NB4 (cell line): ENCODE measurements at regions not wholly inside any gene's neighbourhood (a gene's known extent, or its start where the extent isn't known, plus 50 kb on each side); places are given as distances from the start of the nearest gene placed in this dataset.

Experiments
- CTCF ChIP-seq: IDR thresholded peaks from one replicate; pipeline ENCODE4 v1.5.1; 2012; ENCODE audit warnings: low read depth, low read length
- POLR2A ChIP-seq: IDR thresholded peaks from 2 replicates; pipeline ENCODE4 v1.6.1; 2011; ENCODE audit warnings: mild to moderate bottlenecking; ENCODE audit not compliant: insufficient read length; ENCODE audit errors: extremely low read depth

GRCh38 chr4:4633431-4633830 lies 91.6 kb upstream of the STX18 start:
- TF ChIP-seq CTCF: no peak
- no peak for TF ChIP-seq POLR2A
